GM10266 (cell line): ENCODE measurements at regions not wholly inside any gene's neighbourhood (a gene's known extent, or its start where the extent isn't known, plus 50 kb on each side); places are given as distances from the start of the nearest gene placed in this dataset.

Experiments
- DNase-seq: peaks from one replicate; pipeline ENCODE4 v3.0.0; 2012; ENCODE audit errors: extremely low spot score
- CTCF ChIP-seq: IDR thresholded peaks from 2 replicates; pipeline ENCODE4 v1.5.1; 2012; ENCODE audit warnings: mild to moderate bottlenecking, low read depth; ENCODE audit not compliant: control insufficient read depth, insufficient read depth; ENCODE audit errors: missing control alignments

- no peak for DNase-seq
- no peak for TF ChIP-seq CTCF
Observed at GRCh38 chr1:82565546-82565945, 764.8 kb downstream of the ADGRL2 start.

GRCh38 chr1:82565146-82565545 lies 764.4 kb downstream of the ADGRL2 start:
- no peak for DNase-seq
- TF ChIP-seq CTCF: no peak

DNA sequence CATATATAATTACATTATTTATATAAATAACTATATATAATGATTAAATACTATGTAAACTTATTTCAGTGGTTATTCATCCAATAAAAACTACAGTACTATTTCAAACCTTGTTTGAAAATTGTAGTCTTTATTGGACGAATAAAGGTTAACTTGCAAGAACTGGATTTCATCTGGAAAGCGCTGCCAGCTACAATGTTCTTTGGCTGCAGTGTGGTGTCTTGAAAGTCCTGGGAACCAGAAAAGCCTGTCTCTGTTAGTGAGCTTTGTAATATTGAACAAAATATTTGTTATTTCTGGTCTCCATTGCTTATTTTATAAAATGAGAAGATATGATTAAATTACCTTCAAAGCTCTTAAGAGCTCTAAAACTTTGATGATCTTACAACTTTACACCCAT lies 763.6 kb downstream of the ADGRL2 start:
- no peak for DNase-seq
- no peak for TF ChIP-seq CTCF

DNA sequence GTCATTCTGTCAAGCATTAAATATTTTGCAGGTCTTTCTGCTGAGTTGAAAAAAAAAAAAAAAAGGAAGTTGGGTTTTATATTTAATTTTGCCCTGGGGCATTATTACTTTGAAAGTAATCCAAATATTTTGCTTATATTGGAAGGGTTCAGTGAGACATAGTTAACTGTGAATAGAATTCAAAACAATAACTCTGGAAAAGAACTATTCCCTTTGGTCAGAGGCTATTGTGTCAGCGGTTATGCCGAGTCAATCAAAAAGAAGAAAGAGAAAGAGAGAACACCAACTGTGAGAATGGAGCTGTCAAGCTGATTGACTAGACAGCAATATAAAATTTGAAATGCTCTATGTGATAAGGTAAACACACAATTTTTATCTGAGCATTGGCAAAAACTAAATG lies 761.7 kb downstream of the ADGRL2 start:
- no peak for TF ChIP-seq CTCF
- no peak for DNase-seq

DNA sequence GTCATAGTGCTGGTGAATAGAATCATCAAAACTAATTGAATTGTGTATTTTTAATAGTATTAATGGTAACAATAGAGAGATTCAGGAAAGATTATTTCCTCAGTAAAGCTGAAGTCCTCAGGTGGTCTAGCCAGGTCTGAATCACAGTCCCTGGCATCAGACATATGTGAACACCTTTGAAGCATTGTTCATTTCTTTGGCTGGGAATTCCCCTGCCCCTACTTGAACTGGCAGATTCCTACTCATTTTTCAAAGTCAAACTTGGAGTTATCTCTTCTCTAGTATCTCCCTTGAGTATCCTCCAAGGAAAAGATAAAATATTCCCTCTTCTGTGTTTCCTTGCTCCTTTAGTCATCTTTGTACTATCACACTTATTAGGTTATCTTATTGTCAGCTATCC lies 759.8 kb downstream of the ADGRL2 start:
- TF ChIP-seq CTCF: no peak
- no peak for DNase-seq

DNA sequence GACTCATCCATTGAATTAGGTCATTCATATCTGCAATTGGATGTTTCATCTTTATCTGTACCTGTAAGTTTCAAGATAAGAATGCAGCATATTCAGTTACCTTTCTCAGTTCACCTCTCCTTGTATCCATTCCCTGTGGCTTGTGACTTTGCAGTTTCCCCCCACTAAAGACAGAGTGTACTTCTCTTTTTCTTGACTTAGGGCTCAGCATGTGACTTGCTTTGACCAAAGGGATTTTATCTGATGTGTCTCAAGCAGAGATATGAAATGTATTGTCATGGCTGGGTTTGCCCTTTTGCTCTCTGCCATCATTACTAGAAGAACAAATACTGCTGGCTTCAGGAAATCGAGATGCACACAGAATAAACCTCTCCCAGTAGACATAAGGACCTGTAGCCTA lies 754.8 kb downstream of the ADGRL2 start:
- no peak for DNase-seq
- no peak for TF ChIP-seq CTCF

DNA sequence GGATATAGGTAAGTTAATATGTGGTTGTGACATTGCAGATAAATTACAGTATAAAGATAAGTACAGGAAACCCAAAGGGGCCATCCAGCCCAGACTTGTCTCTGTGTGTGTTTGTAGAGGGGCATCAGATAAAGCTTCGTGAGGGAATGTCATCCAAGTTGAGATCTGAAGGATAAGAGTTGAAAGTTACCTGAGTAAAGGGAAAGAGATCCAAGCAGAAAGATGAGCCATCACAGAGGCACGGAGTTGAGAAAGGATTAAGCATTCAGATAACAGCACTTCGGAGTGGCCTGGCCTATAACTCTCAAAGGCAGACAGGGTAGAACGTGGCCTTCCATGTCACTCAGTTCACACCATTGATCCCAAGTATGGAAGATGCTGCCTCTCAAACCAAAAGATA lies 749.1 kb downstream of the ADGRL2 start:
- TF ChIP-seq CTCF: no peak
- DNase-seq: no peak
